Stimulated activated CD4-positive, alpha-beta T cell treated with anti-CD3 and anti-CD28 coated beads, Interleukin-1b, Interleukin-23, amount 100 ng/mL, for 4 hours (primary cell): ENCODE measurements at regions not wholly inside any gene's neighbourhood (a gene's known extent, or its start where the extent isn't known, plus 50 kb on each side); places are given as distances from the start of the nearest gene placed in this dataset.

ENCODE experiments used
- DNase-seq, 2 donors: peaks; one replicate each; pipeline ENCODE4 v3.0.0-alpha.2; 2020; ENCODE audit warnings: low read depth in 2 of 2

- DNase-seq = no peak
Measured at GRCh38 chr6:145475794-145476396, 259.4 kb downstream of the EPM2A start.

- DNase-seq = no peak
Measured at GRCh38 chr6:145480024-145480423, 255.3 kb downstream of the EPM2A start.

GRCh38 chr6:145483191-145483996 is 251.9 kb downstream of the EPM2A start:
- no peak for DNase-seq

GRCh38 chr6:145485288-145485687 is 250.0 kb downstream of the EPM2A start:
- DNase-seq = no peak

GRCh38 chr6:145486306-145486705 is 249.0 kb downstream of the EPM2A start:
- DNase-seq = no peak

GRCh38 chr6:145489583-145489982 is 245.7 kb downstream of the EPM2A start:
- DNase-seq = no peak

GRCh38 chr6:145490068-145490467 is 245.3 kb downstream of the EPM2A start:
- no peak for DNase-seq

GRCh38 chr6:145491126-145491525 is 244.2 kb downstream of the EPM2A start:
- no peak for DNase-seq

- DNase-seq = no peak
Measured at GRCh38 chr6:145497006-145497405, 238.3 kb downstream of the EPM2A start.

- no peak for DNase-seq
Measured at GRCh38 chr6:145498425-145498824, 236.9 kb downstream of the EPM2A start.

- no peak for DNase-seq
Measured at GRCh38 chr6:145502416-145502815, 232.9 kb downstream of the EPM2A start.

GRCh38 chr6:145506136-145506535 is 229.2 kb downstream of the EPM2A start:
- no peak for DNase-seq

- DNase-seq = no peak
Measured at GRCh38 chr6:145506565-145506964, 228.8 kb downstream of the EPM2A start.

GRCh38 chr6:145507239-145507638 is 228.1 kb downstream of the EPM2A start:
- DNase-seq = no peak

GRCh38 chr6:145508107-145508506 is 227.2 kb downstream of the EPM2A start:
- no peak for DNase-seq

GRCh38 chr6:145517492-145517891 is 217.8 kb downstream of the EPM2A start:
- no peak for DNase-seq

GRCh38 chr6:145525038-145525437 is 210.3 kb downstream of the EPM2A start:
- DNase-seq = no peak

- DNase-seq = no peak
Measured at GRCh38 chr6:145529582-145529981, 205.7 kb downstream of the EPM2A start.

- DNase-seq = no peak
Measured at GRCh38 chr6:145530454-145530853, 204.9 kb downstream of the EPM2A start.

- DNase-seq = no peak
Measured at GRCh38 chr6:145531032-145531431, 204.3 kb downstream of the EPM2A start.

GRCh38 chr6:145531822-145532221 is 203.5 kb downstream of the EPM2A start:
- DNase-seq = no peak

- DNase-seq = no peak
Measured at GRCh38 chr6:145532361-145532760, 203.0 kb downstream of the EPM2A start.

GRCh38 chr6:145534989-145535388 is 200.3 kb downstream of the EPM2A start:
- no peak for DNase-seq
